ENCODE measurements at regions not wholly inside any gene's neighbourhood (a gene's known extent, or its start where the extent isn't known, plus 50 kb on each side); places are given as distances from the start of the nearest gene placed in this dataset.

- DNase-seq (ENCODE audit: low spot score) = no peak
- Histone ChIP-seq H3K27me3 (ENCODE audit: control insufficient read depth in 4 of 4, insufficient read depth in 4 of 4, low read length in 3 of 4) (no peaks in the 10 kb centered on the region), H3K9me3 (ENCODE audit: control insufficient read depth in 4 of 4, low read length in 3 of 4) (no peaks in the 10 kb centered on the region), H3K27ac (ENCODE audit: low read depth in 1 of 2, low read length in 2 of 2) (no peak overlapping the region), H3K4me1 (ENCODE audit: control insufficient read depth in 4 of 4, insufficient read depth in 4 of 4, low read length in 3 of 4) (no peaks in the 10 kb centered on the region), H3K4me3 (ENCODE audit: low read depth in 1 of 3, low read length in 3 of 3) (no peak overlapping the region), H3K36me3 (ENCODE audit: control insufficient read depth in 4 of 4, insufficient read depth in 3 of 4, low read depth in 1 of 4, low read length in 3 of 4) (no peaks in the 10 kb centered on the region), H3K9ac (ENCODE audit: low read depth in 1 of 2, low read length in 2 of 2) (no peak overlapping the region)
- TF ChIP-seq RXRA (IDR thresholded peaks at IDR 0.05) (no peak), MAX (IDR thresholded peaks at IDR 0.05) (no peak), NR2F2 (IDR thresholded peaks at IDR 0.05) (no peak), SP1 (IDR thresholded peaks at IDR 0.05) (no peak), FOXA1 (IDR thresholded peaks at IDR 0.05) (no peak), RAD21 (IDR thresholded peaks at IDR 0.05) (no peak), CTCF (IDR thresholded peaks at IDR 0.05; ENCODE audit: low read depth, low read length, missing input control) (no peak), TAF1 (conservative IDR thresholded peaks at IDR 0.05) (no peak), EGR1 (IDR thresholded peaks at IDR 0.05; ENCODE audit: low read depth in 2 of 2) (no peak), HNF4A (conservative IDR thresholded peaks at IDR 0.05) (no peak), HNF4G (IDR thresholded peaks at IDR 0.05) (no peak), REST (IDR thresholded peaks at IDR 0.05) (no peak)
- TF ChIP-seq, protein P1, sequence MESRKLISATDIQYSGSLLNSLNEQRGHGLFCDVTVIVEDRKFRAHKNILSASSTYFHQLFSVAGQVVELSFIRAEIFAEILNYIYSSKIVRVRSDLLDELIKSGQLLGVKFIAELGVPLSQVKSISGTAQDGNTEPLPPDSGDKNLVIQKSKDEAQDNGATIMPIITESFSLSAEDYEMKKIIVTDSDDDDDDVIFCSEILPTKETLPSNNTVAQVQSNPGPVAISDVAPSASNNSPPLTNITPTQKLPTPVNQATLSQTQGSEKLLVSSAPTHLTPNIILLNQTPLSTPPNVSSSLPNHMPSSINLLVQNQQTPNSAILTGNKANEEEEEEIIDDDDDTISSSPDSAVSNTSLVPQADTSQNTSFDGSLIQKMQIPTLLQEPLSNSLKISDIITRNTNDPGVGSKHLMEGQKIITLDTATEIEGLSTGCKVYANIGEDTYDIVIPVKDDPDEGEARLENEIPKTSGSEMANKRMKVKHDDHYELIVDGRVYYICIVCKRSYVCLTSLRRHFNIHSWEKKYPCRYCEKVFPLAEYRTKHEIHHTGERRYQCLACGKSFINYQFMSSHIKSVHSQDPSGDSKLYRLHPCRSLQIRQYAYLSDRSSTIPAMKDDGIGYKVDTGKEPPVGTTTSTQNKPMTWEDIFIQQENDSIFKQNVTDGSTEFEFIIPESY (IDR thresholded peaks at IDR 0.05) = no peak
Measured at GRCh38 chr1:112788561-112788960, 73.4 kb upstream of the PPM1J start.

DNA sequence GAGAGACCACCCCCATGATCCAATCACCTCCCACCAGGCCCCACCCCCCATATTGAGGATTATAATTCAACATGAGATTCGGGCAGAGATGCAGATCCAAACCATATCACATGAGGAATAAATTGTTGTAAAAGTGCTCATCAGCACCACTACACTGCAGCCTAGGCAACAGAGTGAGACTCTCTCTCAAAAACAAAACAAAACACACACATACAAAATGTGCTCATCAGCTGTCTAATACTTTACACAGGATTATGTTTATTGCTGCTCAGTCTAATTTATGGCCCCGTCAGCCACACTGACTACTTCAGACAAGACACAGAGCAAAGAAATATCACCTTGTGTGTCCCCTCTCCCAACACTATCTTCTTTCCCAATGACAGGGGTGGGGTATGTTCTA, 72.9 kb upstream of the PPM1J start:
- H3K27me3 ChIP-seq (ENCODE audit: control insufficient read depth in 4 of 4, insufficient read depth in 4 of 4, low read length in 3 of 4) = no peaks in the 10 kb centered on the region
- no peak for DNase-seq (ENCODE audit: low spot score)
- no peak overlapping the region for H3K4me3 ChIP-seq (ENCODE audit: low read depth in 1 of 3, low read length in 3 of 3)
- H3K36me3 ChIP-seq (ENCODE audit: control insufficient read depth in 4 of 4, insufficient read depth in 3 of 4, low read depth in 1 of 4, low read length in 3 of 4) = no peaks in the 10 kb centered on the region
- H3K9me3 ChIP-seq (ENCODE audit: control insufficient read depth in 4 of 4, low read length in 3 of 4) = no peaks in the 10 kb centered on the region
- no peak overlapping the region for H3K27ac ChIP-seq (ENCODE audit: low read depth in 1 of 2, low read length in 2 of 2)
- no peaks in the 10 kb centered on the region for H3K4me1 ChIP-seq (ENCODE audit: control insufficient read depth in 4 of 4, insufficient read depth in 4 of 4, low read length in 3 of 4)
- WGBS = 86% methylated on average over 2 of the region's 2 CpGs
- H3K9ac ChIP-seq (ENCODE audit: low read depth in 1 of 2, low read length in 2 of 2) = no peak overlapping the region
- TF ChIP-seq FOXA1 (IDR thresholded peaks at IDR 0.05) (no peak), GABPA (IDR thresholded peaks at IDR 0.05 in 1 of 2, conservative IDR thresholded peaks at IDR 0.05 in 1 of 2) (no peak), FOXA2 (IDR thresholded peaks at IDR 0.05) (no peak), RXRA (IDR thresholded peaks at IDR 0.05) (no peak), MAX (IDR thresholded peaks at IDR 0.05) (no peak), REST (IDR thresholded peaks at IDR 0.05) (no peak), CTCF (IDR thresholded peaks at IDR 0.05; ENCODE audit: low read depth, low read length, missing input control) (no peak), JUND (IDR thresholded peaks at IDR 0.05) (no peak), HNF4G (IDR thresholded peaks at IDR 0.05) (no peak), TAF1 (conservative IDR thresholded peaks at IDR 0.05) (no peak)
- TF ChIP-seq, protein P1 (IDR thresholded peaks at IDR 0.05) = no peak
